Transverse colon (tissue), 4 donors: ENCODE measurements at regions not wholly inside any gene's neighbourhood (a gene's known extent, or its start where the extent isn't known, plus 50 kb on each side); places are given as distances from the start of the nearest gene placed in this dataset.

Experiments
- CTCF ChIP-seq, 5 experiments: fragments of 200-600 bp in 3 of 5; fragments of 450-650 bp in 2 of 5; sonication (generic) in 3 of 5; IDR thresholded peaks; 1 replicate in 2 of 5; 2 replicates in 3 of 5; pipeline ENCODE4 v1.5.1; 2016 to 2017; ENCODE audit warnings: antibody characterized with exemption in 5 of 5, inconsistent platforms in 3 of 5, mild to moderate bottlenecking in 2 of 5, moderate library complexity in 1 of 5
- POLR2A ChIP-seq: fragments of 450-650 bp; IDR thresholded peaks from one replicate; pipeline ENCODE4 v1.6.1; 2016; ENCODE audit warnings: antibody characterized with exemption, mild to moderate bottlenecking, moderate library complexity
- POLR2AphosphoS5 ChIP-seq, 3 donors: sonication (generic); formaldehyde crosslinking; IDR thresholded peaks; one replicate each; pipeline ENCODE4 v1.6.1; 2016; ENCODE audit warnings: antibody characterized with exemption in 3 of 3

GRCh38 chr4:181776264-181777054 is 466.7 kb upstream of the TENM3 start:
- TF ChIP-seq CTCF (IDR thresholded peaks at IDR 0.05) (no peak), POLR2AphosphoS5 (IDR thresholded peaks at IDR 0.05) (no peak), POLR2A (no peak)
